ENCODE measurements at regions not wholly inside any gene's neighbourhood (a gene's known extent, or its start where the extent isn't known, plus 50 kb on each side); places are given as distances from the start of the nearest gene placed in this dataset.

DNA sequence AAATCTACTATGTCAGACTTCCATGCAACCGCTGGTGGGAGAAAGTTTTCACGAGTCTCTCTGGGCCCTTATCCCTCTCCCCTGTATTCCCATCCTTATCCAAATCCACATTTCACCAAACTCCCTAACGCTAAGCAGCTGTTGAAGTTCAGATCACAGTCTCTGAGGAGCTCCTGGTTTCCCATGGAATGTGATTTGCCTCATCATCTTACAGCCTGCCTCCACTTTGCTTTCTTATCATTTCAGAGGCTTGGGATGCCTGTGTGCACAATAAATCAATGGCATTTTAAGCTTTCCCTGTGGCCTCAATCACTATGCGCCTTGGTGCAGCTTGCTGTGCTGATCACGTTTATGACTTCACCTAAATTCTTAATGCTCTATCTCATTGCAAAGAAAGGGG, 352.4 kb upstream of the FAT3 start:
- ATAC-seq (no peak), DNase-seq (no peak)
- H3K27ac ChIP-seq = no peak overlapping the region
- no peaks in the 10 kb centered on the region for H3K27me3 ChIP-seq (ENCODE audit: insufficient read depth in 3 of 3, low read length in 2 of 3)
- TF ChIP-seq, protein P1, sequence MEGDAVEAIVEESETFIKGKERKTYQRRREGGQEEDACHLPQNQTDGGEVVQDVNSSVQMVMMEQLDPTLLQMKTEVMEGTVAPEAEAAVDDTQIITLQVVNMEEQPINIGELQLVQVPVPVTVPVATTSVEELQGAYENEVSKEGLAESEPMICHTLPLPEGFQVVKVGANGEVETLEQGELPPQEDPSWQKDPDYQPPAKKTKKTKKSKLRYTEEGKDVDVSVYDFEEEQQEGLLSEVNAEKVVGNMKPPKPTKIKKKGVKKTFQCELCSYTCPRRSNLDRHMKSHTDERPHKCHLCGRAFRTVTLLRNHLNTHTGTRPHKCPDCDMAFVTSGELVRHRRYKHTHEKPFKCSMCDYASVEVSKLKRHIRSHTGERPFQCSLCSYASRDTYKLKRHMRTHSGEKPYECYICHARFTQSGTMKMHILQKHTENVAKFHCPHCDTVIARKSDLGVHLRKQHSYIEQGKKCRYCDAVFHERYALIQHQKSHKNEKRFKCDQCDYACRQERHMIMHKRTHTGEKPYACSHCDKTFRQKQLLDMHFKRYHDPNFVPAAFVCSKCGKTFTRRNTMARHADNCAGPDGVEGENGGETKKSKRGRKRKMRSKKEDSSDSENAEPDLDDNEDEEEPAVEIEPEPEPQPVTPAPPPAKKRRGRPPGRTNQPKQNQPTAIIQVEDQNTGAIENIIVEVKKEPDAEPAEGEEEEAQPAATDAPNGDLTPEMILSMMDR (IDR thresholded peaks at IDR 0.05) = no peak
- H3K36me3 ChIP-seq (ENCODE audit: insufficient read depth in 1 of 2, low read depth in 1 of 2) = no peaks in the 10 kb centered on the region
- H3K4me1 ChIP-seq = no peaks in the 10 kb centered on the region
- H3K4me3 ChIP-seq = no peak overlapping the region
- intact Hi-C loops (cut with DNase I) = no loop called here
- WGBS, 3 donors = 67 to 72% (median 69%) methylated on average over 5 of the region's 5 CpGs
- H3K9me3 ChIP-seq = no peaks in the 10 kb centered on the region

DNA sequence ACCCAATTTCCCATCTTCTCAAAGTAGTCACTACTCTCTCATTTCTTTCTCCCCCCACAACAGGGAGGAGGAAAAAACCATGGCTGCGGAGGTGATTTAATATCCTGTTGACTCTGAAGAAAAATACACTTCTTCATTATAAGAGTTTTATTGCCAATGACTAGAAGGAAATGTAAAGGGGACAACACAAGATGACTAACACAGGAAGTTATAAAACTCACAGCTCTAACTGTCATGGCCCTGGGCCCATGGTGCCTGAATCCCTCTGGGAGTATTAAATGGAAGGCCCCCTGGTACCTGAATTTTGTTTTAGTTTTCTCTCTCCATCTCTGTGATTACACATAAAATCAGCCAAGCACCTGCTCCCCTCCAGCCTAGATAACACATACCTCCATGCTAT, 352.8 kb upstream of the FAT3 start:
- no peaks in the 10 kb centered on the region for H3K27me3 ChIP-seq (ENCODE audit: insufficient read depth in 3 of 3, low read length in 2 of 3)
- TF ChIP-seq, protein P1 (IDR thresholded peaks at IDR 0.05) = no peak
- intact Hi-C loops (cut with DNase I) = no loop called here
- H3K4me1 ChIP-seq = no peaks in the 10 kb centered on the region
- ATAC-seq (no peak), DNase-seq (no peak)
- no peak overlapping the region for H3K4me3 ChIP-seq
- WGBS, 3 donors = 70 to 79% (median 74%) methylated on average over 1 of the region's 1 CpG
- no peaks in the 10 kb centered on the region for H3K36me3 ChIP-seq (ENCODE audit: insufficient read depth in 1 of 2, low read depth in 1 of 2)
- no peaks in the 10 kb centered on the region for H3K9me3 ChIP-seq
- H3K27ac ChIP-seq = no peak overlapping the region

DNA sequence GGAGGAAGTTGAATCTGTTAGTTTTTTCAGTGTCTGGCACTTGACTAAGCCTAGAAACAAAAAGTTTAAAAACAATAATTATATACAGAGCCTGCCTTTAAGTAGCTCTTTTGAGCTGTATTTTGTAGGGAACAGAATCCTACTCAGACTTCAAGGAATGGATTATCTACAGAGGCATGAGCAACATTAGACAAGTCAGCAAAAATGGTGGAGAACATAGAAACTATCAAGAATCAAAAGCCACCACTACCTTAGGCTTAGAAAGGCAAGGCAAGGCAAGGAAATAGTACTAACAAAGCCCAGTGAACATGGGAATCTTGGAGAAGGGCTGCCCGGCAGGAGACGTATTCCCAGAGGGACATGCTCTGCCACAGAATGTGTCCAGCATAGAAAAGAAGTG, 353.6 kb upstream of the FAT3 start:
- no peaks in the 10 kb centered on the region for H3K9me3 ChIP-seq
- H3K27ac ChIP-seq = no peak overlapping the region
- TF ChIP-seq, protein P1 (IDR thresholded peaks at IDR 0.05) = no peak
- no peaks in the 10 kb centered on the region for H3K36me3 ChIP-seq (ENCODE audit: insufficient read depth in 1 of 2, low read depth in 1 of 2)
- intact Hi-C loops (cut with DNase I) = no loop called here
- no peak overlapping the region for H3K4me3 ChIP-seq
- DNase-seq = no peak
- no peaks in the 10 kb centered on the region for H3K27me3 ChIP-seq (ENCODE audit: insufficient read depth in 3 of 3, low read length in 2 of 3)
- ATAC-seq = no peak
- no peaks in the 10 kb centered on the region for H3K4me1 ChIP-seq
- 70 to 92% (median 72%) methylated on average over 2 of the region's 2 CpGs for WGBS, 3 donors

DNA sequence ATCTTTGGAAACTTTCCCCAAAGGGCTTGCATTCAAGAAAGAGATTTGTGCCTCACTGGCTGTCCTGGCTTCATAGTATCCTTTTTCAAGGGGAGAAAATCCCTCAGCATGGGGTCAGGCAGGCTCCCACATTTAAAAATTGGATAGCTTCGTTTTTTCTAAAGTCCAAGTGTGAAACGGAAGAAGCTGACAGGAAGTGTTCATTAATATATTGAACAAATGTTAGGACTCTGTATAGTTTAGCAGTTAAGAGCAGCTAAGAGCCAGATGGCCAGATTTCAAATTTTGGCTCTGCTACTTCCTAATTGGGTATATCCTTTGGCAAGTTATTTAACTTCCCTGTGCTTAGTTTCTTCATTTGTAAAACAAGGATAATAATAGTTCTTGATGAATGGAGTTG, 354.9 kb upstream of the FAT3 start:
- H3K9me3 ChIP-seq = no peaks in the 10 kb centered on the region
- no peak for ATAC-seq
- intact Hi-C loops (cut with DNase I) = no loop called here
- no peak overlapping the region for H3K4me3 ChIP-seq
- DNase-seq = no peak
- H3K36me3 ChIP-seq (ENCODE audit: insufficient read depth in 1 of 2, low read depth in 1 of 2) = no peaks in the 10 kb centered on the region
- H3K4me1 ChIP-seq = no peaks in the 10 kb centered on the region
- 0 to 11% (median 4%) methylated on average over 2 of the region's 2 CpGs for WGBS, 3 donors
- no peak overlapping the region for H3K27ac ChIP-seq
- H3K27me3 ChIP-seq (ENCODE audit: insufficient read depth in 3 of 3, low read length in 2 of 3) = no peaks in the 10 kb centered on the region
- TF ChIP-seq, protein P1 (IDR thresholded peaks at IDR 0.05) = no peak

DNA sequence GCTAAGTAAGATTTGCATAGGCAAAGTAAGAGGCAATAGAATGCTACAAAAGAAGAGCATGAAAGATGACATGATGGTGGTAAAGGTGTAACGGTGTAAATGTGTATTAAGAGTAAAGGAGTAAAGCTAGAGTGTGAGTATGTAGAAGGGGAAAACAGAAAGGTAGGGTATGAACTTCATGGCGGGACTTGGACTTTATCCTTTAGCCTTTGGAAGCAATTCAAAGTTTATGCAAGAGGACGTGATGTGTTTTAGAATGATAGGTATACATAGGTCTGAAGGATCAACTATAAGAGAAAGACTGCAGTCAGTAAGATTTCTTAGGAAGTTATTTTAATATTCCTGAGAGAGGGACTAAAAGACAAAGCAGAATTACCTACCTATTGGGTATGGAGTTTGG, 358.0 kb upstream of the FAT3 start:
- Histone ChIP-seq H3K36me3 (ENCODE audit: insufficient read depth in 1 of 2, low read depth in 1 of 2) (no peaks in the 10 kb centered on the region), H3K27ac (no peak overlapping the region), H3K9me3 (no peaks in the 10 kb centered on the region), H3K27me3 (ENCODE audit: insufficient read depth in 3 of 3, low read length in 2 of 3) (no peaks in the 10 kb centered on the region), H3K4me1 (no peaks in the 10 kb centered on the region), H3K4me3 (no peak overlapping the region)
- TF ChIP-seq, protein P1 (IDR thresholded peaks at IDR 0.05) = no peak
- intact Hi-C loops (cut with DNase I) = no loop called here
- WGBS, 3 donors = 91 to 97% (median 94%) methylated on average over 3 of the region's 3 CpGs
- ATAC-seq (no peak), DNase-seq (no peak)

All from psoas muscle (tissue), 7 donors.